K562 (cell line): ENCODE measurements at regions not wholly inside any gene's neighbourhood (a gene's known extent, or its start where the extent isn't known, plus 50 kb on each side); places are given as distances from the start of the nearest gene placed in this dataset.

Experiments
- HNRNPL ChIP-seq: fragments of 200-400 bp; formaldehyde crosslinking; IDR thresholded peaks from 2 replicates; pipeline ENCODE4 v1.6.1; 2017; ENCODE audit warnings: low read depth, mild to moderate bottlenecking, low read length
- RAD51 ChIP-seq: fragments of 450-650 bp; IDR thresholded peaks from 2 replicates; pipeline ENCODE4 v1.7.1; 2016; ENCODE audit warnings: low read depth, mild to moderate bottlenecking, borderline replicate concordance
- ZNF318 ChIP-seq, 2 experiments: fragments of 450-650 bp; IDR thresholded peaks; 2 replicates each; pipeline ENCODE4 v1.6.1; 2016; ENCODE audit warnings: mild to moderate bottlenecking in 2 of 2, borderline replicate concordance in 1 of 2, low read depth in 1 of 2, moderate library complexity in 1 of 2
- ZNF407 ChIP-seq: fragments of 450-650 bp; IDR thresholded peaks from 2 replicates; pipeline ENCODE4 v1.6.1; 2016; ENCODE audit warnings: low read depth
- ZNF584 ChIP-seq: fragments of 200-800 bp; sonication (Bioruptor generic); IDR thresholded peaks from 2 replicates; pipeline ENCODE4 v1.6.1; 2016; ENCODE audit warnings: low read depth, mild to moderate bottlenecking, missing genetic modification characterization, missing compliant biosample characterization
- ZNF592 ChIP-seq: fragments of 450-650 bp; IDR thresholded peaks from 2 replicates; pipeline ENCODE4 v1.6.1; 2017; ENCODE audit warnings: antibody characterized with exemption, mild to moderate bottlenecking

- TF ChIP-seq ZNF592 = peak; percentile 75; the same call in 1 of the 2 replicates
- TF ChIP-seq ZNF318 (IDR thresholded peaks at IDR 0.05; ENCODE audit: borderline replicate concordance in 1 of 2, low read depth in 1 of 2) = 0 out of 4 replicates have a peak, but pooled peaks of 1 of the 2 experiments have one; percentile 26
- TF ChIP-seq RAD51 = no peak
- no peak for TF ChIP-seq HNRNPL
- TF ChIP-seq ZNF584 (CRISPR knock-in tag) = peak; percentile 69; the same call in 1 of the 2 replicates
- TF ChIP-seq ZNF407 = no peak
Observed at GRCh38 chr1:244353551-244354091, 98.1 kb downstream of the ADSS2 start (continued).
